ENCODE measurements at regions not wholly inside any gene's neighbourhood (a gene's known extent, or its start where the extent isn't known, plus 50 kb on each side); places are given as distances from the start of the nearest gene placed in this dataset.
"Not testable (repeated sequence)": the region's sequence is repeated elsewhere in the genome, so short reads cannot be mapped to it uniquely, and the experiment has no call there.

DNA sequence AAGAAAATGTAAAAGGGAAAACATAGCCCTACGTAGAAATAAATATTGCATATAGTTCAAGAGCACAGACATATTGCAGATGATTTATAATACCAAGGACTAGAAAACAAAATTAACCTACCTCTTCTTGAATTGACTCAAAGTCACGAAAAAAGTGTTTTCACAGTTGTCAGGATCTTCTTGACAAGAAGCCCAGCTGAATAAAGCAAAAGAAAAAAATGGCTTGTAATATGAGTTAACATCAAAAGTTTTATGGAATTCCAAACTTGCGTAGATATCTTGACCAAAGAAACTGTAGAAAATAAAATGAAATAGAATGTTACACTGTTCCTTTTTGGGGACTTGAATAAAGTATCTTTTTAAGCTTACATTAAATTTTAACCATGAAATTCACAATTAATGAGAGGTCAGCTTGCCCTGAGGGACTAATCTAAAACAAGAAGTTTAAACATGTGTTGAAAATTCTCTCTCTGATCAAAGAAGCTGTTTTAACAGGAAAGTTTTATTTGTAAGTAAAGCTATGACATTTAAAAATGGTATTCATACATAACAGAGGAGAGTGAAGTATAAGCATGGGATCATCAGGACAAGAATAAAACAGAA, 133.1 kb upstream of the SEMA3C start:
- no peak for DNase-seq (ENCODE audit: low read depth)

- no peak for DNase-seq (ENCODE audit: low read depth)
Observed at GRCh38 chr7:81045491-81046030, 126.7 kb upstream of the SEMA3C start.

DNA sequence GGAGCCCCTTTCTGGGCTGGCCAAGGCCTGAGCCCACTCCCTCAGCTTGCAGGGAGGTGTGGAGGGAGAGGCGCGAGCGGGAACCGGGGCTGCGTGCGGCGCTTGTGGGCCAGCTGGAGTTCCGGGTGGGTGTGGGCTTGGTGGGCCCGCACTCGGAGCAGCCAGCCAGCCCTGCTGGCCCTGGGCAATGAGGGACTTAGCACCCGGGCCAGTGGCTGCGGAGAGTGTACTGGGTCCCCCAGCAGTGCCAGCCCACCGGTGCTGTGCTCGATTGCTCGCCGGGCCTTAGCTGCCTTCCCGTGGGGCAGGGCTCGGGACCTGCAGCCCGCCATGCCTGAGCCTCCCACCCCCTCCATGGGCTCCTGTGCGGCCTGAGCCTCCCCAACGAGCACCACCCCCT, 123.8 kb upstream of the SEMA3C start:
- DNase-seq (ENCODE audit: low read depth), result not testable (repeated sequence)

DNA sequence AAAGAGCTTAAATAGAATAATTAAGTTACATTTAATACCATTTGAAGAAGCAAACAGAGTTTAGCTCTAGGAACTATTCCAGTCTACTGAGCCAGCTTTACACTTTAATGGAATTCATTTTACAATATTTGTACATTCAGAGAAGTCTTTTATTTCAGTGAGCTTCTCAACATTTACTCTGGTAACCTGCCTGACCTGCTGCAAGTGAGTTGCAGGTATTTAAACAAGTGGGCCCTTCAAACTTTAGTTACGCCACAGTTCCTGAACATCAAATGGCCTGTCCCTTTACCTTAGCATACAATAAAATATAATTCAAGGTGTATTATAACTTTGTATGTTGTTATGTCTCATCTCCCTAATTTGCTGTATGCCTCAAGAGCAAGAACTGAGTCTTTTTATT, 121.6 kb upstream of the SEMA3C start:
- no peak for DNase-seq (ENCODE audit: low read depth)

- DNase-seq (ENCODE audit: low read depth), result no peak
Observed at GRCh38 chr7:81036871-81037270, 118.0 kb upstream of the SEMA3C start.

- no peak for DNase-seq (ENCODE audit: low read depth)
Observed at GRCh38 chr7:81036057-81036456, 117.2 kb upstream of the SEMA3C start.

DNA sequence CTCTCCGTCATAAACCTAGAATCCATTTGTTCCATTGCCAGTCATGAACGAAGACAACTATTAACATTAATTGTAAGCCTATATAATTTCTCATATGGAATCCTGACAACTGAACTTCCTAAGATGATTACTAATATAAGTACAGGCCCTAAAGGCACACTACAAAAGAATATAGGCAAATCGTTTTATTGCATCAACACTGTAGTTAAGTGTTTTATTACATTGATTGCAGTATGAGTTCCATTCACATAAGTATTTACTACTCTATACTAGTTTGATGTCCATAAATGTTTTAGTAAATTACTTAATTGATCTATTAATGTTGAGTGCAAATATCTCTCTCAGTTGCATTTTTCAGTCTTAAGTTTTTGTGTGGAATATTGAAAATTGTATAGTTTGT, 113.1 kb upstream of the SEMA3C start:
- no peak for DNase-seq (ENCODE audit: low read depth)

DNA sequence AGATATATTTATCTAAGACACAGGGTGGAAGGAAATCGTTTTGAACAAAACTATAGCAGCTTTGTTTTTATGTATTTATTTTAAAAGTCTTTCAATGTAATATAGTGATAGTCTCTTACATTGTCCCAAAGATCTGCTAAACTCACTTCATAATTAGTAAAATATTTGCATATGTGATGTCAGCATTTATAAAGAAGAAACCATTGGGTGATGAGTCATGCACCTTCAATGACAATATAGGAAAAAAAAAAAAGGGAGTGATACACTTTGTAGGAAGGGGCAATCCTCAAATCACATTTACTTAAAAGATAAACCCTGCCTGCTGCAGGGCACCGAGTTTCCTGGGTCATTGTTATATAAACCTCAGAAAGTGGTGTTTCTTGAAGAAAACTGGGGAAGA, 112.4 kb upstream of the SEMA3C start:
- no peak for DNase-seq (ENCODE audit: low read depth)

DNA sequence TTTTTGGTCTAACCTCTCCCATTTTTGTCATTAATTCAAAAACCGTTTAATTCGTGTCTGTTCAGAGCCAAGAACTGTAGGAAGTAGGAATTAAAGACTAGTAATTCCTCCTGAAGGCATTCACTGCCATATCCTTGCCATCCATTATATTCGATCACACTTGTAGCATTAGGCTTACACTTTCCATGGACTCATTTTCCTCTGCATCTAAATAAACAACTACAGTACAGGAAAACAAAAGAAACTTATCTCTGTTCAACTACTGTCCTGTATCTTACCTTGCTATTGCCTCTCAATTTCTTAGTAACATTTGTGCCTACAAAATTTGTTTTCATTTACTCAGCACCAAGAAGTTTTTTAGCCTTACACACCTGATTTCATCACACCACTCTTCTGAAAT, 111.6 kb upstream of the SEMA3C start:
- no peak for DNase-seq (ENCODE audit: low read depth)

- DNase-seq (ENCODE audit: low read depth), result no peak
Observed at GRCh38 chr7:81029511-81029910, 110.7 kb upstream of the SEMA3C start.

GRCh38 chr7:81025360-81025759, 106.5 kb upstream of the SEMA3C start:
- no peak for DNase-seq (ENCODE audit: low read depth)

GRCh38 chr7:81014908-81015307, 96.1 kb upstream of the SEMA3C start:
- no peak for DNase-seq (ENCODE audit: low read depth)

- DNase-seq (ENCODE audit: low read depth), result peak; percentile 19
Observed at GRCh38 chr7:81014266-81014665, 95.4 kb upstream of the SEMA3C start.

GRCh38 chr7:81013083-81013817, 94.4 kb upstream of the SEMA3C start:
- peak; percentile 69 for DNase-seq (ENCODE audit: low read depth)

GRCh38 chr7:81008901-81009300, 90.0 kb upstream of the SEMA3C start:
- no peak for DNase-seq (ENCODE audit: low read depth)

GRCh38 chr7:81007051-81007450, 88.2 kb upstream of the SEMA3C start:
- DNase-seq (ENCODE audit: low read depth), result peak; percentile 7

DNA sequence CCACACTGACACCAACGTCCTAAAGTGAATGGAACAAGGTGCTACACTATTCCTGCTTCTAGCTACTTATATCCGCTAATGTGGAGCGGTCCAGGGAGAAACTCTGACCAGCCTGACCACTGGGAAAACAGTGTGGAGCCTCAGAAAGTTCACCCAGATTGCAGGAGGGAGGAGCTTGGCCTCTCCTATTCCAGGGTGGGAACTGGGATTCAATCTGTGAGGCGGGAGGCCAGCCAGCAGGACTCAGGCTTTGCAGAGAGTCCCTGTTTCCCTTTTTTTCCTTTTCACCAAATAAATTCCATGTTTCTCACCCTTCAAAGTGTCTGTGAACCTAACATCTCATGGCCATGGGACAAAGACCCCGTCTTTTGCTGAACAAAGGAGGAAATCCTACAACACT, 86.4 kb upstream of the SEMA3C start:
- DNase-seq (ENCODE audit: low read depth), result no peak

DNA sequence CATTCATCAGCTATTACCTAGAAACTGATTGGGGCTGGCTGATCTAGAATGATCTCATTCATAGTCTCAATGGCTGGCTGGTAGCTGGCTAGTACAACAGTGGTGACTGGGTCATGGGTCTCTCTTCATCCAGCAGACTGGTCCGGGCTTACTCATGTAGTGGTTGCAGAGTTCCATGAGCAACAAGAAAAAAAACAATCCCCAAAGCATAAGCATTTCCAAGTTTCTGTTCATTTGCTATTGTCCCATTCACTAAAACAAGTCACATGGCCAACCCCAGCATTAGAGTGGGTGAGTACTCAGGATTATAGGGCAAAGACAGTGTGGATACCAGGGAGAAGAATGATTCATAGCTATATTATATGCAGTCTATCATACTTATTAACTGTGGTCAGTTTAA, 85.2 kb upstream of the SEMA3C start:
- DNase-seq (ENCODE audit: low read depth), result peak; percentile 87

GRCh38 chr7:81003326-81003725, 84.5 kb upstream of the SEMA3C start:
- DNase-seq (ENCODE audit: low read depth), result no peak

DNA sequence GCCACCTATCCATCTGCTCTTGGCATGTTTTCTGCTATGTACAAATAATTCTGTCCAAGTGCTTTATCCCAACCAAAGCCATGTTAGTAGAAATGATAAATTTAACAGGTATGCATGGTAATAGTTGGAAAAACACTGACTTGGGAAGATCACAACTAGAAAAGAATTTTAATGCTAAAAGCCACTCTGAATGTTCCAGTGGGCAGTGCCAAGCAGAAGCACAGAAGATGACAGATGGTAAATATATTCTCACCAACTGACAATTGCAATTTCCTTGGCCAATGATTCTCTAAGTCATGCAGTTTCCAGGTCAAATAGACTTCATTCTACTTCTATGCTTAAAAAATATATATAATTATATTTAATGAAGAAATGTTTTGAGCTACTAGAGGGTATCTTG, 83.6 kb upstream of the SEMA3C start:
- no peak for DNase-seq (ENCODE audit: low read depth)

DNA sequence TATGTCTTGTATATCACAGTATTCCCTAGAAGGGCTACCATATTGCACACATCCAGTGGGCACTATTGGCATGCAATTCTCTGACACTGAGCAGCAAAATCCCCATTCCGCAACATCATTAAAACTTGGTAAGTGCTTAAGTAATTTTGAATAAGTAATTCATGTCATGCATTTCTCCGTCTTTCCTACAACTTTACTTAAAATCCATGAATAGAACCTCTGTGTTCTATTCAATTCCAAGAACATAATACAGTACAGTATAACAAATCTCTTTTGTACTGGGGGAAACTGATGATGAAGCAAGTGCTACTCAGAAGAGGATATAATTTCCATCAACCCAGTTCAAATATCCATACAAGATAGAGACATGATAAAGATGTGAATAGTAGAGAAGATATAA, 80.9 kb upstream of the SEMA3C start:
- DNase-seq (ENCODE audit: low read depth), result no peak

DNA sequence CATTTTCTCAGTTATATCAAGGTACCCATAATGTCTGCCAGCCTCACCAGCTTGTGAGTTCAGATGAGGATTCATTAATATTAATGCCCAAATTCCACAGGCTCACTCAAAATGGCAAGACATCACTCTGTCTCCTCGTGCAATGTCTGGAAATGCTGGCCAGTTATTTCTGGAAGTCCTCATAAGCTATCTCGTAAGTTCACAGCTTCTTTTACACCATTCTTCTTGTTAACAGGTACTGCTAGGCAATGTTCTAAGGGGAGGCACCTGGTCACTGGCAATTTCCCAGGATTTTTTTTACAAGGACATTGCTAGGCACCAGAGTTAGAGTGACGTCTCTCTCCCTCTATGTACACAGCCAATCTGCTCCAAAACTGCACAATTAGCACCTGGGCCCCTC, 80.2 kb upstream of the SEMA3C start:
- DNase-seq (ENCODE audit: low read depth), result no peak

DNA sequence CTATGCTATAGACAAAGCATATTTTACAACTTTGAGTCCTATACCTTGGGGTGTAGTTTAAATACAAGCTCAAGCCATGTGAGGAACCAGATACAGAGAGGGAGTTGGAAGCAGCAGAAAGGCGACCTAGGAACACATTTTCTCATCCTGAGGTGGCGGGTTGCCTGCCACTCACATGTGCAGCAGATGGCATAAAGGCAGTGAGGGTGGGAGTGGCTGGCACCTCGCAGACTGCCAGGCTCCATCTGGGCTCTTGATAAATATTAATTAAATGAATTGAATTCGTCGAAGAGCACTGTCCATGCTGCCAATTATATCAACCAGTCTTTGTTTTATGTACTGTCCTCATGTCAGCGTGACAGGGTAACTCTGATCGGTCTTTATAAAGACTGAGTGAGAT, 79.0 kb upstream of the SEMA3C start:
- no peak for DNase-seq (ENCODE audit: low read depth)

GRCh38 chr7:80996236-80996635, 77.4 kb upstream of the SEMA3C start:
- DNase-seq (ENCODE audit: low read depth), result not testable (repeated sequence)
